Ishikawa (cell line): ENCODE measurements at regions not wholly inside any gene's neighbourhood (a gene's known extent, or its start where the extent isn't known, plus 50 kb on each side); places are given as distances from the start of the nearest gene placed in this dataset.

Source experiments
- CEBPB ChIP-seq: IDR thresholded peaks from 2 replicates; pipeline ENCODE4 v1.6.1; 2012
- EP300 ChIP-seq: IDR thresholded peaks from 2 replicates; pipeline ENCODE4 v1.6.1; 2012; ENCODE audit warnings: borderline replicate concordance
- FOXM1 ChIP-seq: IDR thresholded peaks from 2 replicates; pipeline ENCODE4 v1.6.1; 2012; ENCODE audit warnings: low read depth, borderline replicate concordance
- NFIC ChIP-seq: IDR thresholded peaks from 2 replicates; pipeline ENCODE4 v1.6.1; 2012
- RAD21 ChIP-seq: IDR thresholded peaks from 2 replicates; pipeline ENCODE4 v1.6.1; 2012; ENCODE audit warnings: low read depth
- TAF1 ChIP-seq: IDR thresholded peaks from 2 replicates; pipeline ENCODE4 v1.6.1; 2012; ENCODE audit warnings: low read depth, mild to moderate bottlenecking
- TF ChIP-seq, protein P1 (sequence below): IDR thresholded peaks from 2 replicates; pipeline ENCODE4 v1.6.1; 2012
- TF ChIP-seq, protein P2 (sequence below): IDR thresholded peaks from 2 replicates; pipeline ENCODE4 v1.6.1; 2012

DNA sequence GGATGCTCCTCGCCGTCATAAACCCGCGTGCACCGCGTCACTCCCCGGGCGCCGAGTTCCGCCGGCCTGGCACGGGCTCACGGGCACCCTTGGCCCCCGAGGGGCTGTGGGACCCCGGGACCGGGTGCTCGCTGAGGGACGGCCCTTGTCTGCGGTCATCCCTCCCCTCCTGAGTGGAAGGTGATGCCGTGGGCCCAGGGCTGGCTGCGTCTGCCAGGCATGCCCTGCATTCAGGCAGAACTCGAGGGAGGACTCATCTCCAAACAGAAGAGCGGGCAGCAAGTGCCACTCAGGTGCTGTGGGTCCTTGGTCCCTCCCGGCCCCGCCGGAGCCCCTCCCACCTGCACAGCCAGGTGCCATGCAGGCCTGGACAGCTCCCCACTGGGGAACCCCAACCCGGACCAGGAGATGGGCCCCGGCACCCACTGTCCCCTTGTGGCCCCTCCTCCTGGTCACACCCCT, 61.3 kb downstream of the UNCX start:
- TF ChIP-seq NFIC (no peak), CEBPB (no peak), TAF1 (no peak), RAD21 (no peak), EP300 (no peak), FOXM1 (no peak)
- TF ChIP-seq, protein P1, sequence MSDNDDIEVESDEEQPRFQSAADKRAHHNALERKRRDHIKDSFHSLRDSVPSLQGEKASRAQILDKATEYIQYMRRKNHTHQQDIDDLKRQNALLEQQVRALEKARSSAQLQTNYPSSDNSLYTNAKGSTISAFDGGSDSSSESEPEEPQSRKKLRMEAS: no peak
- TF ChIP-seq, protein P2, sequence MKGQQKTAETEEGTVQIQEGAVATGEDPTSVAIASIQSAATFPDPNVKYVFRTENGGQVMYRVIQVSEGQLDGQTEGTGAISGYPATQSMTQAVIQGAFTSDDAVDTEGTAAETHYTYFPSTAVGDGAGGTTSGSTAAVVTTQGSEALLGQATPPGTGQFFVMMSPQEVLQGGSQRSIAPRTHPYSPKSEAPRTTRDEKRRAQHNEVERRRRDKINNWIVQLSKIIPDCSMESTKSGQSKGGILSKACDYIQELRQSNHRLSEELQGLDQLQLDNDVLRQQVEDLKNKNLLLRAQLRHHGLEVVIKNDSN: no peak
